Hepatocyte (in vitro differentiated cells): ENCODE measurements at regions not wholly inside any gene's neighbourhood (a gene's known extent, or its start where the extent isn't known, plus 50 kb on each side); places are given as distances from the start of the nearest gene placed in this dataset.

Experiments used
- CTCF ChIP-seq: fragments of 200-600 bp; sonication (generic); IDR thresholded peaks from 2 replicates; pipeline ENCODE4 v1.5.1; 2016; ENCODE audit warnings: antibody characterized with exemption, mild to moderate bottlenecking; ENCODE audit not compliant: poor library complexity
- EZH2 ChIP-seq: fragments of 200-600 bp; sonication (generic); IDR thresholded peaks from 2 replicates; pipeline ENCODE4 v1.6.1; 2016; ENCODE audit warnings: antibody characterized with exemption, mild to moderate bottlenecking, borderline replicate concordance

- no peak for TF ChIP-seq CTCF
- TF ChIP-seq EZH2 = no peak
Measured at GRCh38 chr21:22319435-22319834, 1321.2 kb downstream of the NCAM2 start.
